GM12878 (cell line): ENCODE measurements at regions not wholly inside any gene's neighbourhood (a gene's known extent, or its start where the extent isn't known, plus 50 kb on each side); places are given as distances from the start of the nearest gene placed in this dataset.

Experiments used
- CBX5 ChIP-seq: sonication (generic); IDR thresholded peaks from 2 replicates; pipeline ENCODE4 v1.6.1; 2016; ENCODE audit warnings: low read depth, moderate library complexity, mild to moderate bottlenecking, inconsistent platforms
- EZH2 ChIP-seq: IDR thresholded peaks from 2 replicates; pipeline ENCODE4 v1.6.1; 2012; ENCODE audit warnings: low read depth, mild to moderate bottlenecking, control low read depth, inconsistent platforms, low read length, borderline replicate concordance; ENCODE audit not compliant: control insufficient read depth
- HDAC2 ChIP-seq: fragments of 200-600 bp; sonication (generic); IDR thresholded peaks from 2 replicates; pipeline ENCODE4 v1.6.1; 2017
- POLR2A ChIP-seq: IDR thresholded peaks from 2 replicates; pipeline ENCODE4 v1.6.1; 2011; ENCODE audit warnings: low read depth, mild to moderate bottlenecking, low read length
- POU2F2 ChIP-seq: IDR thresholded peaks from 3 replicates; pipeline ENCODE4 v1.6.1; 2011; ENCODE audit warnings: low read depth, mild to moderate bottlenecking, low read length, borderline replicate concordance
- RAD21 ChIP-seq: IDR thresholded peaks from 2 replicates; pipeline ENCODE4 v1.6.1; 2011; ENCODE audit warnings: mild to moderate bottlenecking, low read depth, low read length, moderate library complexity; ENCODE audit not compliant: insufficient read depth
- TF ChIP-seq, protein P1 (sequence below), 3 experiments: IDR thresholded peaks in 2 of 3; conservative IDR thresholded peaks in 1 of 3; 2 replicates each; pipeline ENCODE4 v1.5.1; 2011; ENCODE audit warnings: low read depth in 3 of 3, low read length in 3 of 3, mild to moderate bottlenecking in 3 of 3, control low read depth in 2 of 3, moderate library complexity in 2 of 3, inconsistent platforms in 1 of 3, mixed read lengths in 1 of 3; ENCODE audit not compliant: control insufficient read depth in 2 of 3, insufficient read depth in 1 of 3; ENCODE audit errors: extremely low read depth in 1 of 3

DNA sequence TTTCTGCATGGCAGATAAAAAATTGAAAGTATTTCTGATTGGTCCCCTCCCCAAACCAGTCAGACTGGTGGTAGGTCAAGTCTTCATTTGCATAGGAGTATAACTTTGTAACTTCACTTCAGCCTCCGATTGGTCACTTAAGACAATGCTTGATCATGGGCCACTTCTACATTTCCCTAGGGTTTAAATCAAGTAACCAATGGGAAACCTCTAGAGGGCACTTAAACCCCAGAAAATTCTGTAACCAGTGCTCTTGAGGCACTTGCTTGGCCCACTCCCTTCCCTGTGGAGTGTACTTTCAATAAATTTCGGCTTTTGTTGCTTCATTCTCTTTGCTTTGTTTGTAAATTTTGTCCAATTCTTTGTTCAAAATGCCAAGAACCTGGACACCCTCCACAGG lies 225.5 kb downstream of the ARPP21 start:
- TF ChIP-seq, protein P1, sequence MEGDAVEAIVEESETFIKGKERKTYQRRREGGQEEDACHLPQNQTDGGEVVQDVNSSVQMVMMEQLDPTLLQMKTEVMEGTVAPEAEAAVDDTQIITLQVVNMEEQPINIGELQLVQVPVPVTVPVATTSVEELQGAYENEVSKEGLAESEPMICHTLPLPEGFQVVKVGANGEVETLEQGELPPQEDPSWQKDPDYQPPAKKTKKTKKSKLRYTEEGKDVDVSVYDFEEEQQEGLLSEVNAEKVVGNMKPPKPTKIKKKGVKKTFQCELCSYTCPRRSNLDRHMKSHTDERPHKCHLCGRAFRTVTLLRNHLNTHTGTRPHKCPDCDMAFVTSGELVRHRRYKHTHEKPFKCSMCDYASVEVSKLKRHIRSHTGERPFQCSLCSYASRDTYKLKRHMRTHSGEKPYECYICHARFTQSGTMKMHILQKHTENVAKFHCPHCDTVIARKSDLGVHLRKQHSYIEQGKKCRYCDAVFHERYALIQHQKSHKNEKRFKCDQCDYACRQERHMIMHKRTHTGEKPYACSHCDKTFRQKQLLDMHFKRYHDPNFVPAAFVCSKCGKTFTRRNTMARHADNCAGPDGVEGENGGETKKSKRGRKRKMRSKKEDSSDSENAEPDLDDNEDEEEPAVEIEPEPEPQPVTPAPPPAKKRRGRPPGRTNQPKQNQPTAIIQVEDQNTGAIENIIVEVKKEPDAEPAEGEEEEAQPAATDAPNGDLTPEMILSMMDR (IDR thresholded peaks at IDR 0.05 in 2 of 3, conservative IDR thresholded peaks at IDR 0.05 in 1 of 3; ENCODE audit: control insufficient read depth in 2 of 3, extremely low read depth in 1 of 3, insufficient read depth in 1 of 3, low read depth in 3 of 3, low read length in 3 of 3): no peak
- TF ChIP-seq EZH2 (no peak), CBX5 (no peak), POU2F2 (no peak), RAD21 (no peak), POLR2A (no peak), HDAC2 (no peak)
